GM23248 (cell line): ENCODE measurements at regions not wholly inside any gene's neighbourhood (a gene's known extent, or its start where the extent isn't known, plus 50 kb on each side); places are given as distances from the start of the nearest gene placed in this dataset.

Experiments used
- DNase-seq: peaks from one replicate; pipeline ENCODE4 v3.0.0-alpha.2; 2015
- H2AFZ ChIP-seq: fragments of 200-600 bp; sonication (generic); 2 replicates; pipeline ENCODE4 v1.6.1; 2016; ENCODE audit warnings: antibody characterized with exemption
- H3F3A ChIP-seq: fragments of 200-600 bp; sonication (generic); 2 replicates; pipeline ENCODE4 v1.6.1; 2016; ENCODE audit warnings: mild to moderate bottlenecking, antibody characterized with exemption, mixed run types; ENCODE audit not compliant: insufficient read depth
- H3K27ac ChIP-seq: fragments of 200-600 bp; sonication (generic); 2 replicates; pipeline ENCODE4 v1.5.1; 2016; ENCODE audit warnings: mild to moderate bottlenecking
- H3K27me3 ChIP-seq: fragments of 200-600 bp; sonication (generic); replicated peaks from 2 replicates; pipeline ENCODE4 v1.6.1; 2016; ENCODE audit warnings: mild to moderate bottlenecking; ENCODE audit not compliant: insufficient read depth
- H3K36me3 ChIP-seq: fragments of 200-600 bp; sonication (generic); 2 replicates; pipeline ENCODE4 v1.6.1; 2016; ENCODE audit warnings: low read depth, mild to moderate bottlenecking
- H3K4me1 ChIP-seq: fragments of 200-600 bp; sonication (generic); 2 replicates; pipeline ENCODE4 v1.6.1; 2016; ENCODE audit warnings: mild to moderate bottlenecking; ENCODE audit not compliant: insufficient read depth
- H3K4me2 ChIP-seq: fragments of 200-600 bp; sonication (generic); one replicate; pipeline ENCODE4 v1.6.1; 2016; ENCODE audit warnings: mild to moderate bottlenecking; ENCODE audit not compliant: unreplicated experiment
- H3K4me3 ChIP-seq: fragments of 200-600 bp; sonication (generic); 2 replicates; pipeline ENCODE4 v1.5.1; 2016; ENCODE audit warnings: mild to moderate bottlenecking
- H3K79me2 ChIP-seq: fragments of 200-600 bp; sonication (generic); 2 replicates; pipeline ENCODE4 v1.6.1; 2016; ENCODE audit warnings: mild to moderate bottlenecking; ENCODE audit not compliant: insufficient read depth
- H3K9ac ChIP-seq: fragments of 200-600 bp; sonication (generic); 2 replicates; pipeline ENCODE4 v1.6.1; 2016; ENCODE audit warnings: mild to moderate bottlenecking
- H3K9me2 ChIP-seq: fragments of 200-600 bp; sonication (generic); 2 replicates; pipeline ENCODE4 v1.6.1; 2016; ENCODE audit warnings: mixed run types, mild to moderate bottlenecking, moderate library complexity; ENCODE audit not compliant: insufficient read depth
- H3K9me3 ChIP-seq: fragments of 200-600 bp; sonication (generic); one replicate; pipeline ENCODE4 v1.6.1; 2017; ENCODE audit warnings: low read depth
- H4K20me1 ChIP-seq: fragments of 200-600 bp; sonication (generic); 2 replicates; pipeline ENCODE4 v1.6.0; 2016; ENCODE audit not compliant: insufficient read depth
- EZH2 ChIP-seq: fragments of 200-600 bp; sonication (generic); IDR thresholded peaks from 2 replicates; pipeline ENCODE4 v1.6.1; 2018; ENCODE audit warnings: antibody characterized with exemption, mild to moderate bottlenecking; ENCODE audit not compliant: insufficient read depth, poor library complexity, severe bottlenecking
- EZH2phosphoT487 ChIP-seq: fragments of 200-600 bp; sonication (generic); IDR thresholded peaks from 2 replicates; pipeline ENCODE4 v1.6.1; 2018; ENCODE audit warnings: antibody characterized with exemption, moderate library complexity, mild to moderate bottlenecking, low read depth; ENCODE audit not compliant: insufficient read depth
- WGBS, 2 experiments: methylation state at CpG; one replicate each; pipeline ENCODE4 v1.1.6; 2015 to 2017; ENCODE audit warnings: low lambda C conversion rate in 2 of 2, low coverage in 1 of 2; ENCODE audit errors: missing lambda C conversion rate in 2 of 2; 5-methylcytosine and 5-hydroxymethylcytosine counted together
- in situ Hi-C: fragments of 300-500 bp; cut with MboI; formaldehyde crosslinking; loops from 2 replicates; pipeline ENCODE4 v1.15.0; 2020

DNA sequence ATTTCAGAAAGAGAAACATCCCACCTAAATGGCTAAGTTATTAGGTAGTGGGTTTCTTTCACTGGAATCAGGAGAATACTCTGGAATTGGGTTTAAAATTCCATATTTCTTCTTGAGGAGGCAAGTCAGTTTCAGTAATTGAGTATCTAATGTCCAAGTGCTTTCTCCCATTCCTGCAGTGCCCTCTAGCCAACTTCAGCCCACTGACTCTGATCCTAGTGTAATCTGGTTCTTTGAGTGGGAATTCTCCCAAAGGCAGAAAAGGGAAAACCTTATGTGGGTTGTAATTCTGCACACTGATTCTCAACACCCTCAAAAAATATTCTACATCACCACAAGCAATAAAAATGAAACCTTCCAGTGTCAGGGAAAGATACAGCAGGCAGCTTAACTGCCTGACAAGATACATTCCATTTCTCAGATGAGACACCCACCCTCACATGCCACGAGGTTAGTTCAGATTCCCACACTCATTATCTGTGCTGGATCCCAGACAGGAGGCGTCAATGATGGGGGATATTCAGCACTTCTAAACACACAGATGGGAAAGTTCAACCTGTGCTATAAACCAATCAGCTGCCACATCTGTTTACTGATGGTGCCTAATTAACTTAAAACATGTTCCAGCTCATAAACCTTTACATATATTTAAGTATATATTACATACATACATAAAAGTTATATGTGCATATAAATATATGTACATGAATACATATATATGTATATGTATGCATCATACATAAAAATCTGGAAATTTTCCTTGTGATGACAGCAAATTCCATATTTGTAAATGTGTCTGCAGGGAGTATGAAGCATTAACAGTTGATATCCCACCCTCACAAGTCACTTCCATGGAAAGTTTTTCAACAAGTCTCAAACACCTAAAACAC is 833.4 kb upstream of the AMELY start:
- no peak for TF ChIP-seq EZH2
- TF ChIP-seq EZH2phosphoT487, result no peak
- Histone ChIP-seq H4K20me1 (no peaks in the 10 kb centered on the region), H3K4me1 (peaks cover 8% of the 10 kb centered on the region; the same call in 1 of the 2 replicates), H3K4me2 (no peak overlapping the region), H3K4me3 (no peak overlapping the region), H3K9me2 (no peaks in the 10 kb centered on the region), H3K9ac (no peak overlapping the region), H3K27ac (peak overlapping the region; percentile 37), H3F3A (no peaks in the 10 kb centered on the region), H3K27me3 (no peaks in the 10 kb centered on the region), H3K36me3 (no peaks in the 10 kb centered on the region), H2AFZ (peak overlapping the region; percentile 32; the same call in 1 of the 2 replicates), H3K79me2 (no peaks in the 10 kb centered on the region), H3K9me3 (no peaks in the 10 kb centered on the region)
- 0 to 8% methylated on average over 2 of the region's 2 CpGs for WGBS, 2 experiments
- peak; percentile 43 for DNase-seq
- in situ Hi-C loops, result no loop called here

DNA sequence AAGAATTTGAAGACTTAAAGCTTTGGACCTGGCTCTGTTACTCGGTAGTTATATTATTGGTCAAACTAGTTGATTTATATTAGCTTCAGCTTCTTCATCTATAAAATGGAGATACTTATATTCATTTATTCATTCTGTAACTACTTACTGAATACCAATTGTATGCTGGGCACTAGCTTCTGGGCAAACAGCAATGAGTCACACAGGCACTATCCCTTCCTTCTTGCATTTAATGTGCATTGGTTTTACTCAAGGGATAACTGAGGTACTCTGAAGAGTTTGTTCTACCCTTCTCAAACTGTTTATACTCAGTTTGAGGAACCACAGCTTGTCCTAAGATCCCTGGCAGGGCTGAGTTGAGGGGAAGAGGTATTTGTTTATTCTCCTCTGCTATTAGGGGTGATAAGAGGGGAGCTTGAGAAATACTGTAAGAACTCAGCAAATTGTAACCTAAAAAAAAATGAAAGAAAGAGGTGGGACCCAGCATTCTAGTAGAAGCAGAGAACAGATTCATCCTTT is 825.4 kb upstream of the AMELY start:
- Histone ChIP-seq H3K27me3 (no peaks in the 10 kb centered on the region), H3K9ac (no peak overlapping the region), H4K20me1 (no peaks in the 10 kb centered on the region), H3K36me3 (no peaks in the 10 kb centered on the region), H3K4me1 (no peaks in the 10 kb centered on the region), H3K9me3 (no peaks in the 10 kb centered on the region), H3K79me2 (no peaks in the 10 kb centered on the region), H3K4me3 (no peak overlapping the region), H3K4me2 (no peak overlapping the region), H2AFZ (no peak overlapping the region), H3K9me2 (no peaks in the 10 kb centered on the region), H3F3A (no peaks in the 10 kb centered on the region), H3K27ac (no peak overlapping the region)
- no peak for TF ChIP-seq EZH2
- peak; percentile 33 for DNase-seq
- in situ Hi-C loops, result no loop called here
- WGBS, 2 experiments, result 92 to 100% methylated on average over 1 of the region's 1 CpG

- Histone ChIP-seq H3K4me1 (0 out of 2 replicates have a peak, but pooled peaks cover 11% of the 10 kb centered on the region), H2AFZ (no peak overlapping the region), H3K27me3 (no peaks in the 10 kb centered on the region), H3K27ac (no peak overlapping the region), H3K9me3 (no peaks in the 10 kb centered on the region), H3K36me3 (no peaks in the 10 kb centered on the region), H4K20me1 (no peaks in the 10 kb centered on the region), H3K4me3 (no peak overlapping the region), H3F3A (0 out of 2 replicates have a peak, but pooled peaks cover 3% of the 10 kb centered on the region), H3K79me2 (no peaks in the 10 kb centered on the region), H3K9me2 (no peaks in the 10 kb centered on the region), H3K9ac (no peak overlapping the region), H3K4me2 (no peak overlapping the region)
- TF ChIP-seq EZH2, result no peak
- TF ChIP-seq EZH2phosphoT487, result no peak
- DNase-seq, result no peak
- 100% methylated on average over 1 of the region's 1 CpG; no CpG with 5 or more reads in 1 of the 2 experiments for WGBS, 2 experiments
- in situ Hi-C loops, result no loop called here
Measured at GRCh38 chrY:7731651-7732050, 820.1 kb upstream of the AMELY start.

DNA sequence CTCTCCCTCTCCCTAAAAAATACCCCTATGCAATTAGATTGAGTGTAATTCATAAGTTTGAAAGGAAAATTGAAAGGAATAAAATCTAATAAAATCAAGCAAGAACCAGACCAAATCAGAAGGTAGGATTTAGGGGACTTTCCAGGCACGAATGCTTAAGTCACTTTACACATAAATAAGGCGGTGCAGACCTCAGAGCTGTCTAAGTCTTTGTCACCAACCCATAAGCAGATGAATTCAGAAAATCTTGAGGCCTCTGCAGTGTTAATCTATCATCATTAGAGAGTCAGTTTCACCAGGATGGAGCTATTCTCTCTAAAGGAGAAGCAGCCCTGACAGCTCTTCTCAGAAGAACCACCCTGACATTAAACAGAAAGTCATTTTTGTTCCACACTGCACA is 819.1 kb upstream of the AMELY start:
- Histone ChIP-seq H3K27ac (no peak overlapping the region), H2AFZ (no peak overlapping the region), H3F3A (0 out of 2 replicates have a peak, but pooled peaks cover 3% of the 10 kb centered on the region), H3K4me2 (no peak overlapping the region), H3K36me3 (no peaks in the 10 kb centered on the region), H3K4me3 (no peak overlapping the region), H3K9me3 (no peaks in the 10 kb centered on the region), H3K4me1 (0 out of 2 replicates have a peak, but pooled peaks cover 11% of the 10 kb centered on the region), H4K20me1 (no peaks in the 10 kb centered on the region), H3K9ac (no peak overlapping the region), H3K27me3 (no peaks in the 10 kb centered on the region), H3K9me2 (no peaks in the 10 kb centered on the region), H3K79me2 (no peaks in the 10 kb centered on the region)
- TF ChIP-seq EZH2 (no peak), EZH2phosphoT487 (no peak)
- no peak for DNase-seq
- 94 to 100% methylated on average over 2 of the region's 2 CpGs for WGBS, 2 experiments
- in situ Hi-C loops, result no loop called here
